ENCODE measurements at regions not wholly inside any gene's neighbourhood (a gene's known extent, or its start where the extent isn't known, plus 50 kb on each side); places are given as distances from the start of the nearest gene placed in this dataset.

DNA sequence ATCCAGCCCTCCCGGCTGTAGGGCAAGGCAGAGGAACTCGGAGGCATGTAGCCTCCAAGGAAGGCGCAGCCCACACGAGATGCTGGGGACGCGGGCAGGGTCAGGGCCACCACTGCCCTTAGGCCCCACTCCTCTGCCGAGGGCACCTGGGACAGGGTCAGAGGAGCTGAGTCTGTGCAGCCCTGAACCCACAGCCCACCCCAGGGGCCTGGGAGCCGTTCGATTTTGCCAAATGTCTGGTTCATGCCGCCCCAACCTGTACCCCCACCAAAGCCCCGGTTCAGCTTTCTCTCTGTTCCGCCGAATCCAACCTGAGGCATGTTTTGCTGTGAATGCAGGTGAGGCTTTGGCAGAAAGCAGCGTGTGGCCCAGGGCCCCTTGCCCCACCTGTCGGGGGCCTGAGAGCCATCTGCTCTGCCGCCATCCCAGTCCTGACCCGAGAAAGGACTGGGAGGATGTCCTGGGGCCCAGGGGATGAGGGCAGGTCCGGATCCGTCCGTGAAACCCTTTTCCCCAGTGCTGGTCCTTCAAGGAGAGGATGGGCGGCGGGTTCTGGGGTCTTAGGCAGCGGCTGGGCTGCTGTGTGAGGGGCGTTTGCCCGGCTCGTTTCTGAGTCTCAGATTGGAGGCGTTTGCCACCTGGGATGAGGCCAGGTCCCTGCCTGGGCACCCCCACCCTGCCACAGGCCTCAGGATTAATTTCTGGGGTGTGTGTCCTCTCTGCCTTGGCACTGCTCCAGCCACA is 79.3 kb upstream of the GATA5 start:
- H3K4me3 ChIP-seq (ENCODE audit: low read depth, low read length) = no peak overlapping the region
- TF ChIP-seq, protein P1, sequence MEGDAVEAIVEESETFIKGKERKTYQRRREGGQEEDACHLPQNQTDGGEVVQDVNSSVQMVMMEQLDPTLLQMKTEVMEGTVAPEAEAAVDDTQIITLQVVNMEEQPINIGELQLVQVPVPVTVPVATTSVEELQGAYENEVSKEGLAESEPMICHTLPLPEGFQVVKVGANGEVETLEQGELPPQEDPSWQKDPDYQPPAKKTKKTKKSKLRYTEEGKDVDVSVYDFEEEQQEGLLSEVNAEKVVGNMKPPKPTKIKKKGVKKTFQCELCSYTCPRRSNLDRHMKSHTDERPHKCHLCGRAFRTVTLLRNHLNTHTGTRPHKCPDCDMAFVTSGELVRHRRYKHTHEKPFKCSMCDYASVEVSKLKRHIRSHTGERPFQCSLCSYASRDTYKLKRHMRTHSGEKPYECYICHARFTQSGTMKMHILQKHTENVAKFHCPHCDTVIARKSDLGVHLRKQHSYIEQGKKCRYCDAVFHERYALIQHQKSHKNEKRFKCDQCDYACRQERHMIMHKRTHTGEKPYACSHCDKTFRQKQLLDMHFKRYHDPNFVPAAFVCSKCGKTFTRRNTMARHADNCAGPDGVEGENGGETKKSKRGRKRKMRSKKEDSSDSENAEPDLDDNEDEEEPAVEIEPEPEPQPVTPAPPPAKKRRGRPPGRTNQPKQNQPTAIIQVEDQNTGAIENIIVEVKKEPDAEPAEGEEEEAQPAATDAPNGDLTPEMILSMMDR (IDR thresholded peaks at IDR 0.05; ENCODE audit: low read depth, low read length) = no peak
- DNase-seq (ENCODE audit: low read depth, low spot score) = no peak
- in situ Hi-C loops (cut with HindIII; ENCODE audit: low sequenced_read_pairs) = no loop called here

DNA sequence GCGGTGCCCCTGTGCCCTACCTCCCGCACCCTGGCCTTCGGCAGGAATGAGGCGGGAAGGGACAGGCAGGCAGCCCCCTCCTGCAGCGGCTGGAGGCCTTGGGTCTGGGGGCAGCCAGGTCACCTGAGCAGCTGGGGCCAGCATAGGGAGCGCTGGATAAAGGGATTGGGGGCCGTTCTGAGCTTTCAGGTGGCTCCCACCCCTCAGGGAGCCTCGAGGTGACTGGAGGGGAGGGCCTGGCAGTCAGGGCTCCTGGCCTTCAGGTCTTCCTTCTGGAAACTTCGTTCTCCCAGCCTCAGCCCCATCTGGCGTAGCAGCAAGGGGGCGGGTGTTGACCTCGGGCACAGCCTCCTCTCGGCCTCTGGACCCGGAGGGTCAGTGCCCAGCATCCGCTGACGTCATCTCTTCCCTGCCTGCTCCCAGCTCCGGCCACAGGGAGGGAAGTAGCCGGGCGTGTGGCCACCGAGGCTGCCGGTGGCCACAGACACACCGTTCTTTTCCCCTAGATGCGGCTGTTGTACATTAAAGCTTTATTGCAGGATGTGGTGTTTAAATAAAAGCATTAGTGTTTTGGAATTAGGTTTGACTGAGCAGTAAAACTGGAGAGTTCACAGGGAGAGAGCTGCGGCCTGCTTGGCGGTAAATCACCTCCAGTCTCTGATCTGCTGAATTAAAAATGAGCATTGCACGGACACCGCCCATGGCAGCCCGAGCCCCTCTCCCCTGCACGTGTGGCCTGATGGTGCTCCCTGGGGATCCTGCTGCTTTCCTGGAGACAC is 80.0 kb upstream of the GATA5 start:
- no peak for DNase-seq (ENCODE audit: low read depth, low spot score)
- in situ Hi-C loops (cut with HindIII; ENCODE audit: low sequenced_read_pairs) = no loop called here
- TF ChIP-seq, protein P1 (IDR thresholded peaks at IDR 0.05; ENCODE audit: low read depth, low read length) = no peak
- no peak overlapping the region for H3K4me3 ChIP-seq (ENCODE audit: low read depth, low read length)

DNA sequence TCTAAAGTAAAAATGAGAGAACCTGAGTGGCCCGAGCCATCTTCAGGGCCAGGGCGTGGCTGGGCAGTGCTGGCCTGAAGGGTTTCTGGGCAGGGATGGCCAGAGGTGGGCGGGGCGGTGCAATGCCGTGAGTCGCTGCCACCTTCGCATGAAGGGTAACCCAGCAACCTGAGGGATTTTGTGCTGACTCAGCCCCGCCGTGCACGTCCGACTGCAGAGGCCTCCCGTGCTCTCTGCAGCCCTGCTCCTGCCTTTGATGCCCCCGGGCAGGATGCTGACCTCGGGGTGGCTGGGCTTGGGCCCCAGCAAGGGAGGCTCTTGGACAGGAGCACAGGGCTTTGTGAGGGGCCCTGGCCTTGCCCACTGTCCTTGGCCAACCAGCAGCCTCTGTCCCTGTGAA is 81.7 kb upstream of the GATA5 start:
- in situ Hi-C loops (cut with HindIII; ENCODE audit: low sequenced_read_pairs) = no loop called here

DNA sequence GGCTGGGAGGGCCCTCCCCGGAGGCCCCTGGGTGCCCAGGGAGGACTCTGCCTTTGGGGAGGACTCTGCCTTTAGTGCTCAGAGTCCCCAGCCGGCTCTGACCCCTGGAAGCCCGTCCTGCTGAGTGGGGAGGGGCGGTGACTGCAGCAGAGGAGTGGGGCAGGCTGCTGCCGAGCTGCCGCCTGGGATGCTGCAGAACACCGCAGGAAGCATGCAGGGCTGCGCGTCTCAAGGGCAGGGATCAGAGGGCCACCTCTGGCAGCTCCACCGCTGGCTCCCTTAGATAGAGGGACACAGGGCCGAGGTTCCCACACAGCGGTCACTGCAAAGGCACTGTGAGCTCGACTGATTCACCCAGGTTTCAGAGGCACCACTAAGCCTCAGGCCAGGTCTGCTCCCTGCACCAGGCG is 82.2 kb upstream of the GATA5 start:
- in situ Hi-C loops (cut with HindIII; ENCODE audit: low sequenced_read_pairs) = no loop called here
- DNase-seq (ENCODE audit: low read depth, low spot score) = no peak
- TF ChIP-seq, protein P1 (IDR thresholded peaks at IDR 0.05; ENCODE audit: low read depth, low read length) = no peak
- H3K4me3 ChIP-seq (ENCODE audit: low read depth, low read length) = no peak overlapping the region

More for the DNA sequence above, 81.7 kb upstream of the GATA5 start:
- DNase-seq (ENCODE audit: low read depth, low spot score) = no peak
- H3K4me3 ChIP-seq (ENCODE audit: low read depth, low read length) = no peak overlapping the region
- TF ChIP-seq, protein P1 (IDR thresholded peaks at IDR 0.05; ENCODE audit: low read depth, low read length) = no peak

DNA sequence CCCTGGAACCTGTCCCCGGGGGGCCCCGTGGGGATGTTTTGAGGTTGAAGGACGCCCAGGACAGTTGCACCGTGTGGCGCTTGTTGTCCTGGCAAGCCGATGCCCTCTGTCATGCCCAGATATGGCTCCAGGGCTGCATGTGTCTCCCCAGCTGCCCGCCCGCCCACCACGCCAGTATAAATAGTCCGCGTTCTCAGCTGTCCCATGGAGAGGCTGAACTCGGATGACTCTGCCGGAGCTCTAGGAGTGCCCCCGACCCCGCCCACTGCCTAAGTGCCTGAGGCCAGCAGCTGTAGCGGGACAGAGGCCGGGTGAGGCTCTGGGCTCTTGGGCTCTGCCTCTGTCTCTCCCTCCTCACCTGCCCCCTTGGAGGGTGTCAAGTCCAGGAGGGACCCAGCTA is 83.0 kb upstream of the GATA5 start:
- no peak for DNase-seq (ENCODE audit: low read depth, low spot score)
- TF ChIP-seq, protein P1 (IDR thresholded peaks at IDR 0.05; ENCODE audit: low read depth, low read length) = no peak
- H3K4me3 ChIP-seq (ENCODE audit: low read depth, low read length) = no peak overlapping the region
- in situ Hi-C loops (cut with HindIII; ENCODE audit: low sequenced_read_pairs) = no loop called here

DNA sequence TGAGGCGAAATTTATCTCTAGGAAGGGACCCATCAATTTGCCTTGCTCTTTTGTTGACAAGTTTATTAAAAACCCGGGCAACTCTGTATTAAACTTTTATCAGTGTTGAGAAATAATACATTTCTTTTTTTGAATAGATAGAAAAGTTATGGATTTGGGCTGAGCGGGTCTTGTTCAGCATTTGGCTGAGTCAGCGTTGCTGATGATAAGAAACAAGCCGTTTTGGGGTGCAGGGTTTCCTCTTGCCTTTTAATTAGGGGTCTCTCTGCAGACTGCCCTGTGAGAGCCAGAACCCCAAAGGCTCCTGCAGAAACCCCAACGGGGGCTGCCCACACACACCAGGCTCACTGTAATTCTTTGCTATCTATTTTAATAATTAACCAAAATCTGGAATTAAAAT is 82.1 kb upstream of the SLCO4A1 start:
- no peak overlapping the region for H3K4me3 ChIP-seq (ENCODE audit: low read depth, low read length)
- TF ChIP-seq, protein P1 (IDR thresholded peaks at IDR 0.05; ENCODE audit: low read depth, low read length) = no peak
- no peak for DNase-seq (ENCODE audit: low read depth, low spot score)
- in situ Hi-C loops (cut with HindIII; ENCODE audit: low sequenced_read_pairs) = no loop called here

Data from astrocyte of the spinal cord (primary cell).